ENCODE measurements at regions not wholly inside any gene's neighbourhood (a gene's known extent, or its start where the extent isn't known, plus 50 kb on each side); places are given as distances from the start of the nearest gene placed in this dataset.

GRCh38 chr1:190608282-190608681 is 130.6 kb upstream of the BRINP3 start:
- no peak overlapping the region for H3K27ac ChIP-seq
- no peaks in the 10 kb centered on the region for H3K4me1 ChIP-seq (replicated peaks in 1 of 2)
- in situ Hi-C loops (cut with MboI; ENCODE audit: low pct_unique_long_range_greater_than_20kb in 2 of 9, low sequenced_read_pairs in 9 of 9, unreplicated experiment in 9 of 9): no loop called here
- ATAC-seq (replicated peaks in 6 of 8): no peak
- no peak overlapping the region for H3K4me3 ChIP-seq
- WGBS, 10 experiments: 13 to 100% (median 67%) methylated on average over 1 to 6 of the region's 6 CpGs; no CpG with 5 or more reads in 1 of the 10 experiments

GRCh38 chr1:190615818-190616217 is 138.2 kb upstream of the BRINP3 start:
- Histone ChIP-seq H3K4me3 (no peak overlapping the region), H3K27ac (no peak overlapping the region), H3K4me1 (replicated peaks in 1 of 2) (no peaks in the 10 kb centered on the region)
- ATAC-seq (replicated peaks in 6 of 8): no peak
- in situ Hi-C loops (cut with MboI; ENCODE audit: low pct_unique_long_range_greater_than_20kb in 2 of 9, low sequenced_read_pairs in 9 of 9, unreplicated experiment in 9 of 9): no loop called here
- WGBS, 10 experiments: 17 to 100% (median 84%) methylated on average over 2 to 5 of the region's 7 CpGs; no CpG with 5 or more reads in 4 of the 10 experiments

- in situ Hi-C loops (cut with MboI; ENCODE audit: low pct_unique_long_range_greater_than_20kb in 2 of 9, low sequenced_read_pairs in 9 of 9, unreplicated experiment in 9 of 9): no loop called here
- Histone ChIP-seq H3K4me3 (no peak overlapping the region), H3K4me1 (replicated peaks in 1 of 2) (no peaks in the 10 kb centered on the region), H3K27ac (no peak overlapping the region)
- peak in 2 of 8 experiments; percentile 47 to 61 for ATAC-seq (replicated peaks in 6 of 8)
- WGBS, 10 experiments: 11 to 78% (median 67%) methylated on average over 1 of the region's 1 CpG; no CpG with 5 or more reads in 5 of the 10 experiments
These were observed 138.6 kb upstream of the BRINP3 start for GRCh38 chr1:190616235-190616634.

GRCh38 chr1:190619724-190620123 is 142.1 kb upstream of the BRINP3 start:
- no peak overlapping the region for H3K4me3 ChIP-seq
- WGBS, 10 experiments: 0 to 77% (median 27%) methylated on average over 1 of the region's 1 CpG; no CpG with 5 or more reads in 1 of the 10 experiments
- in situ Hi-C loops (cut with MboI; ENCODE audit: low pct_unique_long_range_greater_than_20kb in 2 of 9, low sequenced_read_pairs in 9 of 9, unreplicated experiment in 9 of 9): no loop called here
- H3K4me1 ChIP-seq (replicated peaks in 1 of 2): no peaks in the 10 kb centered on the region
- no peak overlapping the region for H3K27ac ChIP-seq
- ATAC-seq (replicated peaks in 6 of 8): no peak

- in situ Hi-C loops (cut with MboI; ENCODE audit: low pct_unique_long_range_greater_than_20kb in 2 of 9, low sequenced_read_pairs in 9 of 9, unreplicated experiment in 9 of 9): no loop called here
- Histone ChIP-seq H3K4me3 (no peak overlapping the region), H3K4me1 (replicated peaks in 1 of 2) (no peaks in the 10 kb centered on the region), H3K27ac (no peak overlapping the region)
- ATAC-seq (replicated peaks in 6 of 8): peak in 1 of 8 experiments; percentile 41
These were observed 155.8 kb upstream of the BRINP3 start for GRCh38 chr1:190633488-190633887.

- in situ Hi-C loops (cut with MboI; ENCODE audit: low pct_unique_long_range_greater_than_20kb in 2 of 9, low sequenced_read_pairs in 9 of 9, unreplicated experiment in 9 of 9): no loop called here
- 20 to 100% (median 100%) methylated on average over 1 to 2 of the region's 2 CpGs; no CpG with 5 or more reads in 4 of the 10 experiments for WGBS, 10 experiments
- Histone ChIP-seq H3K4me3 (no peak overlapping the region), H3K4me1 (replicated peaks in 1 of 2) (no peaks in the 10 kb centered on the region), H3K27ac (no peak overlapping the region)
- ATAC-seq (replicated peaks in 6 of 8): no peak
These were observed 156.5 kb upstream of the BRINP3 start for GRCh38 chr1:190634134-190634533.

GRCh38 chr1:190649553-190649952 is 171.9 kb upstream of the BRINP3 start:
- H3K4me1 ChIP-seq (replicated peaks in 1 of 2): no peaks in the 10 kb centered on the region
- ATAC-seq (replicated peaks in 6 of 8): no peak
- in situ Hi-C loops (cut with MboI; ENCODE audit: low pct_unique_long_range_greater_than_20kb in 2 of 9, low sequenced_read_pairs in 9 of 9, unreplicated experiment in 9 of 9): no loop called here
- no peak overlapping the region for H3K4me3 ChIP-seq
- H3K27ac ChIP-seq: no peak overlapping the region

- no peak overlapping the region for H3K27ac ChIP-seq
- no peak for ATAC-seq (replicated peaks in 6 of 8)
- no peaks in the 10 kb centered on the region for H3K4me1 ChIP-seq (replicated peaks in 1 of 2)
- in situ Hi-C loops (cut with MboI; ENCODE audit: low pct_unique_long_range_greater_than_20kb in 2 of 9, low sequenced_read_pairs in 9 of 9, unreplicated experiment in 9 of 9): no loop called here
- 40 to 100% (median 93%) methylated on average over 1 to 2 of the region's 2 CpGs; no CpG with 5 or more reads in 3 of the 10 experiments for WGBS, 10 experiments
- H3K4me3 ChIP-seq: no peak overlapping the region
These were observed 181.2 kb upstream of the BRINP3 start for GRCh38 chr1:190658907-190659306.

GRCh38 chr1:190663962-190664361 is 186.3 kb upstream of the BRINP3 start:
- ATAC-seq (replicated peaks in 6 of 8): no peak
- Histone ChIP-seq H3K4me3 (no peak overlapping the region), H3K27ac (no peak overlapping the region), H3K4me1 (replicated peaks in 1 of 2) (no peaks in the 10 kb centered on the region)
- in situ Hi-C loops (cut with MboI; ENCODE audit: low pct_unique_long_range_greater_than_20kb in 2 of 9, low sequenced_read_pairs in 9 of 9, unreplicated experiment in 9 of 9): no loop called here
- WGBS, 10 experiments: 0 to 100% (median 83%) methylated on average over 1 of the region's 1 CpG; no CpG with 5 or more reads in 1 of the 10 experiments

GRCh38 chr1:190665045-190665444 is 187.4 kb upstream of the BRINP3 start:
- no peak for ATAC-seq (replicated peaks in 6 of 8)
- no peak overlapping the region for H3K27ac ChIP-seq
- in situ Hi-C loops (cut with MboI; ENCODE audit: low pct_unique_long_range_greater_than_20kb in 2 of 9, low sequenced_read_pairs in 9 of 9, unreplicated experiment in 9 of 9): no loop called here
- H3K4me1 ChIP-seq (replicated peaks in 1 of 2): no peaks in the 10 kb centered on the region
- no peak overlapping the region for H3K4me3 ChIP-seq

- ATAC-seq (replicated peaks in 6 of 8): peak in 2 of 8 experiments; percentile 16 to 36
- Histone ChIP-seq H3K4me3 (no peak overlapping the region), H3K27ac (no peak overlapping the region), H3K4me1 (replicated peaks in 1 of 2) (no peaks in the 10 kb centered on the region)
- in situ Hi-C loops (cut with MboI; ENCODE audit: low pct_unique_long_range_greater_than_20kb in 2 of 9, low sequenced_read_pairs in 9 of 9, unreplicated experiment in 9 of 9): no loop called here
These were observed 190.2 kb upstream of the BRINP3 start for GRCh38 chr1:190667914-190668313.

GRCh38 chr1:190679044-190679443 is 201.4 kb upstream of the BRINP3 start:
- peak in 1 of 8 experiments; percentile 31 for ATAC-seq (replicated peaks in 6 of 8)
- H3K27ac ChIP-seq: no peak overlapping the region
- in situ Hi-C loops (cut with MboI; ENCODE audit: low pct_unique_long_range_greater_than_20kb in 2 of 9, low sequenced_read_pairs in 9 of 9, unreplicated experiment in 9 of 9): no loop called here
- no peaks in the 10 kb centered on the region for H3K4me1 ChIP-seq (replicated peaks in 1 of 2)
- WGBS, 10 experiments: 8 to 95% (median 88%) methylated on average over 2 to 4 of the region's 4 CpGs
- H3K4me3 ChIP-seq: no peak overlapping the region

GRCh38 chr1:190679454-190679853 is 201.8 kb upstream of the BRINP3 start:
- Histone ChIP-seq H3K27ac (no peak overlapping the region), H3K4me1 (replicated peaks in 1 of 2) (no peaks in the 10 kb centered on the region), H3K4me3 (no peak overlapping the region)
- in situ Hi-C loops (cut with MboI; ENCODE audit: low pct_unique_long_range_greater_than_20kb in 2 of 9, low sequenced_read_pairs in 9 of 9, unreplicated experiment in 9 of 9): no loop called here
- WGBS, 10 experiments: 8 to 100% (median 82%) methylated on average over 1 to 2 of the region's 2 CpGs
- no peak for ATAC-seq (replicated peaks in 6 of 8)

GRCh38 chr1:190679983-190680382 is 202.3 kb upstream of the BRINP3 start:
- H3K4me1 ChIP-seq (replicated peaks in 1 of 2): no peaks in the 10 kb centered on the region
- ATAC-seq (replicated peaks in 6 of 8): no peak
- WGBS, 10 experiments: 15 to 94% (median 85%) methylated on average over 2 to 4 of the region's 4 CpGs
- no peak overlapping the region for H3K27ac ChIP-seq
- H3K4me3 ChIP-seq: no peak overlapping the region
- in situ Hi-C loops (cut with MboI; ENCODE audit: low pct_unique_long_range_greater_than_20kb in 2 of 9, low sequenced_read_pairs in 9 of 9, unreplicated experiment in 9 of 9): no loop called here

GRCh38 chr1:190685676-190686075 is 208.0 kb upstream of the BRINP3 start:
- no peak overlapping the region for H3K27ac ChIP-seq
- 28 to 96% (median 75%) methylated on average over 3 to 4 of the region's 4 CpGs for WGBS, 10 experiments
- H3K4me1 ChIP-seq (replicated peaks in 1 of 2): no peaks in the 10 kb centered on the region
- no peak for ATAC-seq (replicated peaks in 6 of 8)
- H3K4me3 ChIP-seq: no peak overlapping the region
- in situ Hi-C loops (cut with MboI; ENCODE audit: low pct_unique_long_range_greater_than_20kb in 2 of 9, low sequenced_read_pairs in 9 of 9, unreplicated experiment in 9 of 9): no loop called here
